ENCODE measurements at regions not wholly inside any gene's neighbourhood (a gene's known extent, or its start where the extent isn't known, plus 50 kb on each side); places are given as distances from the start of the nearest gene placed in this dataset.

DNA sequence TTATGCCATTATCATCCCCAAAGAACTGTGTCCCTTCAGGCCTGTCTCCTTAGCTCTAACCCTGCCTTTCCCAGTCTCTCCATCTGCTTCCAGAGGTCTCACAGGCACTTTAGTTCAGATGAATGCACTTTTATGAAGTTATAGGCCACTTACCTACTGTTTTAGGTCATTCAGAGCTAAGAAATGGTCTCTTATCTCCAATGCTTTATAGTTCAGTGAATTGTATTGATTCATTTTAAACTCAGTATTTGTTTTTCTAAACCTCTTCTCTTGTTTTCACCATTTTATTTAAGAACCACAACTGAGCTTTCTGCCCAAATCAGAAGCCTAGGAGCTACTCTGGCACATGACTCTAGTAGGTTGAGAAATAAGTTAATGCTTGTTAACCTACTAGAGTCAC is 197.5 kb upstream of the ATP2B1 start:
- Histone ChIP-seq H3K36me3 (no peaks in the 10 kb centered on the region), H3K27ac (no peak overlapping the region), H3K27me3 (no peaks in the 10 kb centered on the region), H3K4me3 (no peak overlapping the region), H3K4me1 (no peaks in the 10 kb centered on the region), H3K9me3 (no peaks in the 10 kb centered on the region)
- intact Hi-C loops (cut with DNase I), result no loop called here
- no peak for DNase-seq (ENCODE audit: extremely low spot score in 2 of 2)
- TF ChIP-seq POLR2AphosphoS5 (IDR thresholded peaks at IDR 0.05; ENCODE audit: insufficient read depth in 1 of 2, low read depth in 1 of 2), result no peak

DNA sequence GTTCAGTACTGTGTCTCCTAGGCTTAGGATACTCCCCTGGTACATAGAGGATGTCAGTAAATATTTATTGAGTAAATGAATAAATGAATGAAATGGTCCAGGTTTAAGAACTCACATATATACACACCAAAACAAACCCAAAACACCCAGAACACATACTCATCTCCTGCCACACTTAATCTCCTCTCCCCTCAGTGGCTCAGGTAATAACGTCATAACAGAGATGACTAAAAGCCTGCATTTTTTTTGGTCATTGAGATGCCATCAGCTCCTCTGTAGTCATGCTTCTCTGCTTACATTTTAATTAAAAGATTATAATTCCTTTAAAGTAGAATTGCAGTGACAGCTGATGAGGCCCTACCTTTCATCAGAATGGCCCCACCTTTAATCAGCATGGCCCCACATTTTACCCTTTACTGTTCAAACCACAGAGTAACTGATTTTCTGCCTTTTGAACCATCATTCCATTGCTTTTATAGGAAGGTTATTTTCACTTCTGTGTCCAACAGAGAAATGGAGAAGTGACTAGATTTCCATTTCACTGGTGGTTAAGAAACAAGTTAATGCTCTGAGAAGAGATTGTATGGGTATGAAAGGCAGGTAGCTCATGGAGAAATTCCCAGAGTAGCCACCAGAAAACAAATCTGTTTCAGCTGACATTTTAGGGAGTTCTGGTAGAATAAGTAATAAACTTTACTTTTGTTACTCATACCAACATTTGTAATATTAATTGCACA is 193.4 kb upstream of the ATP2B1 start:
- H3K4me3 ChIP-seq, result no peak overlapping the region
- no peaks in the 10 kb centered on the region for H3K27me3 ChIP-seq
- intact Hi-C loops (cut with DNase I), result no loop called here
- H3K27ac ChIP-seq, result no peak overlapping the region
- no peak for DNase-seq (ENCODE audit: extremely low spot score in 2 of 2)
- no peaks in the 10 kb centered on the region for H3K9me3 ChIP-seq
- no peak for TF ChIP-seq POLR2AphosphoS5 (IDR thresholded peaks at IDR 0.05; ENCODE audit: insufficient read depth in 1 of 2, low read depth in 1 of 2)
- TF ChIP-seq POLR2A (IDR thresholded peaks at IDR 0.05), result no peak
- TF ChIP-seq, protein P1, sequence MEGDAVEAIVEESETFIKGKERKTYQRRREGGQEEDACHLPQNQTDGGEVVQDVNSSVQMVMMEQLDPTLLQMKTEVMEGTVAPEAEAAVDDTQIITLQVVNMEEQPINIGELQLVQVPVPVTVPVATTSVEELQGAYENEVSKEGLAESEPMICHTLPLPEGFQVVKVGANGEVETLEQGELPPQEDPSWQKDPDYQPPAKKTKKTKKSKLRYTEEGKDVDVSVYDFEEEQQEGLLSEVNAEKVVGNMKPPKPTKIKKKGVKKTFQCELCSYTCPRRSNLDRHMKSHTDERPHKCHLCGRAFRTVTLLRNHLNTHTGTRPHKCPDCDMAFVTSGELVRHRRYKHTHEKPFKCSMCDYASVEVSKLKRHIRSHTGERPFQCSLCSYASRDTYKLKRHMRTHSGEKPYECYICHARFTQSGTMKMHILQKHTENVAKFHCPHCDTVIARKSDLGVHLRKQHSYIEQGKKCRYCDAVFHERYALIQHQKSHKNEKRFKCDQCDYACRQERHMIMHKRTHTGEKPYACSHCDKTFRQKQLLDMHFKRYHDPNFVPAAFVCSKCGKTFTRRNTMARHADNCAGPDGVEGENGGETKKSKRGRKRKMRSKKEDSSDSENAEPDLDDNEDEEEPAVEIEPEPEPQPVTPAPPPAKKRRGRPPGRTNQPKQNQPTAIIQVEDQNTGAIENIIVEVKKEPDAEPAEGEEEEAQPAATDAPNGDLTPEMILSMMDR (IDR thresholded peaks at IDR 0.05), result no peak
- H3K36me3 ChIP-seq, result no peaks in the 10 kb centered on the region
- H3K4me1 ChIP-seq, result no peaks in the 10 kb centered on the region

DNA sequence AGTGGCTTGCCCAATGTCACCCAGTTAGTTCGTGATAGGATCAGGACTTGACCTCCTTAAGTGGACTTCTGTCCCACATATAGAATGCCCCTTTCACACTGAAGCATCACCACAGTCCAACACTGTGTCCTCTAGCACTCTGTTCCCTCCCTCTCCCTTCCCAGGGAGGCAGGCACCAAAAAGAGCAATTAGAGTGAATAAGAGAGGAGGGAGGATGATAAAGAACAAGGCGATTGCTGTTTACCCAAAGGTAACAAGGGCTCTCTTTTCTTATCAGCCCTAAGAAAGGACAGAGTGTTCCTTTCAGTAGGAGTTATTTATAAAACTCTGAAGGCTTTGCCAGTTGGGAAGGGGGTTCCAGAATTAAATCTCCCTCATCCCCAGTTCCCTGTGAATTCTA is 192.7 kb upstream of the ATP2B1 start:
- intact Hi-C loops (cut with DNase I), result no loop called here
- Histone ChIP-seq H3K27ac (no peak overlapping the region), H3K36me3 (no peaks in the 10 kb centered on the region), H3K4me1 (no peaks in the 10 kb centered on the region), H3K4me3 (no peak overlapping the region), H3K9me3 (no peaks in the 10 kb centered on the region), H3K27me3 (no peaks in the 10 kb centered on the region)
- TF ChIP-seq POLR2AphosphoS5 (IDR thresholded peaks at IDR 0.05; ENCODE audit: insufficient read depth in 1 of 2, low read depth in 1 of 2) (no peak), POLR2A (IDR thresholded peaks at IDR 0.05) (no peak)
- TF ChIP-seq, protein P1 (IDR thresholded peaks at IDR 0.05), result no peak
- no peak for DNase-seq (ENCODE audit: extremely low spot score in 2 of 2)

DNA sequence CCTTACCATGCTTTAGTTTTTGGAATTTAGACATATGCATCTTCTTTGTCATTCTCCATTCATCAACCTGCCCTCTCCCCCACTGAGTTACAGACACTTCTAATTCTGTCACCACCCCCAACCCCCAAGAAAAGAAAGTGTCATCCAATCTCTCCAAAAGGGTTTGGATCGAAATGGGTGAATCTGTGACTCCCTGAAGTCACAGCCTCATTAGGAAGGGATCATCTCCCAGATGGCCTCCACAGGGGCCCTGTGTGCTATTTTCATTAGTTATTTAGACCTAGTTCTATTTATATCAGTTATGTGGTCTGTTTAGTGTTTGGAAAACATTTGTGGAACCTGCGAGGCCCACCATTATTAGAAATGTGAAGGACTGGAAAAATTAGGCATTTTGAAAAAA is 191.0 kb upstream of the ATP2B1 start:
- Histone ChIP-seq H3K4me3 (no peak overlapping the region), H3K9me3 (no peaks in the 10 kb centered on the region), H3K4me1 (no peaks in the 10 kb centered on the region), H3K27me3 (no peaks in the 10 kb centered on the region), H3K27ac (no peak overlapping the region), H3K36me3 (no peaks in the 10 kb centered on the region)
- intact Hi-C loops (cut with DNase I), result no loop called here
- no peak for DNase-seq (ENCODE audit: extremely low spot score in 2 of 2)
- TF ChIP-seq, protein P1 (IDR thresholded peaks at IDR 0.05), result no peak
- TF ChIP-seq POLR2AphosphoS5 (IDR thresholded peaks at IDR 0.05; ENCODE audit: insufficient read depth in 1 of 2, low read depth in 1 of 2), result no peak
- no peak for TF ChIP-seq POLR2A (IDR thresholded peaks at IDR 0.05)

DNA sequence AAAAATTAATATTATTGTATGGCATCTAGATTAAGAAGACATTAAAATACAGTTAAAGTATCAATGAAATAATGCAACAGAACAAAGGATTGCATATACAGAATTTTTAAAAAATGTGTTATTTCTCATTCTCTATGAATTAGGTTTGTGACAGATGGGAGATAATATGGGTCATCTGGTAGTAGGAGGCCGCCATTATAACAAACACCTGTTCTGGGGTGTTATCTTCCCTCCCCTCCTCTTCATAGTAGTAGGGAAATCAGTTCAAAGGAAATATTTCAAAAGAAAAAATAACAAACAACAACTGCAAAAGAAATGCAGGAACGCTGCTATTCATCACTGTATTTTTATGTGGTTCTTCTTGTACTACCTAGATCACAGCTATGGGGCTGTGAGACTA is 187.0 kb upstream of the ATP2B1 start:
- H3K4me1 ChIP-seq, result no peaks in the 10 kb centered on the region
- no peaks in the 10 kb centered on the region for H3K27me3 ChIP-seq
- H3K36me3 ChIP-seq, result no peaks in the 10 kb centered on the region
- intact Hi-C loops (cut with DNase I), result no loop called here
- TF ChIP-seq POLR2AphosphoS5 (IDR thresholded peaks at IDR 0.05; ENCODE audit: insufficient read depth in 1 of 2, low read depth in 1 of 2) (no peak), POLR2A (IDR thresholded peaks at IDR 0.05) (no peak)
- TF ChIP-seq, protein P1 (IDR thresholded peaks at IDR 0.05), result no peak
- DNase-seq (ENCODE audit: extremely low spot score in 2 of 2), result no peak
- H3K27ac ChIP-seq, result no peak overlapping the region
- no peaks in the 10 kb centered on the region for H3K9me3 ChIP-seq
- no peak overlapping the region for H3K4me3 ChIP-seq

All from vagina (tissue), 2 donors.